ENCODE measurements at regions not wholly inside any gene's neighbourhood (a gene's known extent, or its start where the extent isn't known, plus 50 kb on each side); places are given as distances from the start of the nearest gene placed in this dataset.
A peak's percentile ranks its signal among the peaks of the same experiment; 100 is the strongest.

- DNase-seq, result no peak
- Mint-ChIP-seq H3K4me3 (no peak overlapping the region), H3K27me3 (no peaks in the 10 kb centered on the region), H3K4me1 (peaks cover 0 to 15% (median 0%) of the 10 kb centered on the region in 3 donors), H3K9me3 (peaks cover 0 to 1% (median 0%) of the 10 kb centered on the region in 7 donors), H3K27ac (no peak overlapping the region), H3K36me3 (peaks cover 11 to 29% of the 10 kb centered on the region in 2 donors)
- no peak for ATAC-seq (ENCODE audit: low read depth in 2 of 2)
Measured at GRCh38 chr6:154885214-154885613, 109.9 kb upstream of the TIAM2 start.

DNA sequence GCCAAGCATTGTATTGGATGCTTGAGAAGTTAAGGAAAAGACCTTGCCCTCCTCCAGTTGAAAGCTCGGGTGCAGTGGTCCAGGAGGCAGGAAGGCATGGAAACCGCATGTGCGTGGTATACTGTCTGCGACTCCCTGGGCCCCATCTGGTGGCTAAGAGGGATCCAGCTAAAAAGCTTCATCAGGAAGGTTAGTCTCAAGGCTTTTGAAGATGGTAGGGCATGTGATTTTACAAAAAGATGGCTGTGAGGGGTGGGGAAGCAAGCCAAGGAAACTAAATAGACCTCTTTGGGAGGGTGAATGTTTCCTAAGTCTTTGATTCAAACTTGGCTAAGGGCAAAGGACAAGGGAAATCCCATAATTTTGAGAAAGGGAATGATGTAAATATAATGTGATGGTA, 109.1 kb upstream of the TIAM2 start:
- peaks cover 0 to 15% (median 0%) of the 10 kb centered on the region in 3 donors for H3K4me1 Mint-ChIP-seq
- no peak overlapping the region for H3K4me3 Mint-ChIP-seq
- H3K27ac Mint-ChIP-seq, result peak overlapping the region in 1 of 6 donors; percentile 73
- no peaks in the 10 kb centered on the region for H3K27me3 Mint-ChIP-seq
- H3K9me3 Mint-ChIP-seq, result peaks cover 0 to 1% (median 0%) of the 10 kb centered on the region in 7 donors
- H3K36me3 Mint-ChIP-seq, result peaks cover 11 to 29% of the 10 kb centered on the region in 2 donors
- DNase-seq (no peak), ATAC-seq (ENCODE audit: low read depth in 2 of 2) (no peak)

- no peaks in the 10 kb centered on the region for H3K27me3 Mint-ChIP-seq
- peaks cover 11 to 29% of the 10 kb centered on the region in 2 donors for H3K36me3 Mint-ChIP-seq
- H3K9me3 Mint-ChIP-seq, result peaks cover 0 to 1% (median 0%) of the 10 kb centered on the region in 7 donors
- H3K27ac Mint-ChIP-seq, result no peak overlapping the region
- DNase-seq (no peak), ATAC-seq (ENCODE audit: low read depth in 2 of 2) (no peak)
- H3K4me1 Mint-ChIP-seq, result peaks cover 0 to 15% (median 0%) of the 10 kb centered on the region in 3 donors
- no peak overlapping the region for H3K4me3 Mint-ChIP-seq
Measured at GRCh38 chr6:154886471-154886870, 108.6 kb upstream of the TIAM2 start.

GRCh38 chr6:154887051-154887450, 108.1 kb upstream of the TIAM2 start:
- peaks cover 0 to 15% (median 0%) of the 10 kb centered on the region in 3 donors for H3K4me1 Mint-ChIP-seq
- H3K9me3 Mint-ChIP-seq, result peaks cover 0 to 1% (median 0%) of the 10 kb centered on the region in 7 donors
- no peak overlapping the region for H3K4me3 Mint-ChIP-seq
- H3K27ac Mint-ChIP-seq, result no peak overlapping the region
- H3K36me3 Mint-ChIP-seq, result peaks cover 11 to 29% of the 10 kb centered on the region in 2 donors
- DNase-seq (no peak), ATAC-seq (ENCODE audit: low read depth in 2 of 2) (no peak)
- H3K27me3 Mint-ChIP-seq, result no peaks in the 10 kb centered on the region

DNA sequence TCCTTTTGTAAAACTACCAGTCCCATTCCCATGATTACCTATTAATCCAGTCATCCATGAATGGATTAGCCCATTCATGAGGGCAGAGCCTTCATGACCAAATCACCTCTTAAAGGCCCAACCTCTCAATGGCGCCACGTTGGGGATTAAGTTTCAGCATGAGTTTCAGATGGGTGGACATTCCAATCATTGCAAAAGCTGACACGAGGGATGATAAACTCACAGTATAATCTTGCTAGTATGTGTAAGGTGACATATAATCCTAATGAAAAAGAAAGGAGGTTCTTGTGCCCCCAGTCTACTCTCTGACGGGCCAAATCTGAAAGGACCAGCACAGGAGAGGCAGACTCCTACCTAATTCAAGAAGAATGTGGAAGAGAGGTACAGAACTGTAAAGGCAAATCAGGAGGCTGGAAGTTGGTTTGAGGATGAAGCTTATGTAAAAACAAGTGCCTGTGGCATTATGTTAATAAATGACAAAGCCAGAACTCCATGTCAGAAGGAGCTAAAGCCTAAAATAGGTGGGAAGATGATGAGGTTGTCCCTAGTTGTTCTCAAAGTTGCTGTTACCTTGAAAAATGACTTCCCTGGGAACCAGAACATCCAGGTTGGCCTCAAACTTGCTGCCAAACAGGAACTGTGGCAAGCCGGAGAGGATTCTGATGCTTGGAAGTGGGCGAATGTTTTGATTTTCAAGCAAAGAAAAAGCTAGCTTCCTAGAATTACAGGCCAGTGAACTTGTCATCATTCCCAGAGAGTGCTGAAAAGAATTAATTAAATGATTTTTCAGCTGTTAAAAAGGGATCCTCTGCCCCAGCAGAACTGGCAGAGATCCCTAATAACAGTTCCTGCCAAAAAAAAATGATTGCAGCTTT, 106.5 kb upstream of the TIAM2 start:
- Mint-ChIP-seq H3K36me3 (peaks cover 7 to 20% of the 10 kb centered on the region in 2 donors), H3K27me3 (no peaks in the 10 kb centered on the region), H3K4me3 (no peak overlapping the region), H3K9me3 (peaks cover 0 to 1% (median 0%) of the 10 kb centered on the region in 7 donors), H3K4me1 (peaks cover 0 to 11% (median 0%) of the 10 kb centered on the region in 3 donors), H3K27ac (peak overlapping the region in 1 of 6 donors; percentile 59)
- no peak for ATAC-seq (ENCODE audit: low read depth in 2 of 2)
- DNase-seq, result no peak

- H3K36me3 Mint-ChIP-seq, result peaks cover 1 to 8% of the 10 kb centered on the region in 2 donors
- no peak for DNase-seq
- no peak for ATAC-seq (ENCODE audit: low read depth in 2 of 2)
- no peak overlapping the region for H3K27ac Mint-ChIP-seq
- H3K9me3 Mint-ChIP-seq, result no peaks in the 10 kb centered on the region
- peaks cover 0 to 15% (median 0%) of the 10 kb centered on the region in 3 donors for H3K4me1 Mint-ChIP-seq
- no peak overlapping the region for H3K4me3 Mint-ChIP-seq
- H3K27me3 Mint-ChIP-seq, result no peaks in the 10 kb centered on the region
Measured at GRCh38 chr6:154890874-154891273, 104.2 kb upstream of the TIAM2 start.

DNA sequence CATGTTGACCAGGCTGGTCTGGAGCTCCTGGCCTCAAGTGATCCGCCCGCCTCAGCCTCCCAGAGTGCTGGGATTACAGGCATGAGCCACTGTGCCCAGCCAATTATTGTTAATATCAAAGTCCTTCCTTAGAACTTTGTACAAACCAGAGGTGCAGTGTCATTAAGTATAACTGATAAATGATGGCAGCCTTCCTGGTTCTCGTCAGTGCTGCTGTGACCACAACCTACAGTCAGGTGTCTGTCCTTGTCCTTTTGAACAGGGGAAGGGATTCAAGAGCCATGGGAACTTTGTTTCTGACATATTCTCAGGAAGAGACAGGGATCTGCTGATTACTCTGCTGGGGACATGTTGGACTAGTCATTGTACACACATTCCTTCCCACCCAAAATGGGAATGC, 103.2 kb upstream of the TIAM2 start:
- peaks cover 5 to 8% of the 10 kb centered on the region in 2 donors for H3K36me3 Mint-ChIP-seq
- H3K9me3 Mint-ChIP-seq, result no peaks in the 10 kb centered on the region
- H3K4me1 Mint-ChIP-seq, result peaks cover 0 to 15% (median 0%) of the 10 kb centered on the region in 3 donors
- DNase-seq (no peak), ATAC-seq (ENCODE audit: low read depth in 2 of 2) (no peak)
- H3K27ac Mint-ChIP-seq, result no peak overlapping the region
- no peak overlapping the region for H3K4me3 Mint-ChIP-seq
- H3K27me3 Mint-ChIP-seq, result no peaks in the 10 kb centered on the region

GRCh38 chr6:154893917-154894316, 101.2 kb upstream of the TIAM2 start:
- peaks cover 5 to 8% of the 10 kb centered on the region in 2 donors for H3K36me3 Mint-ChIP-seq
- DNase-seq, result no peak
- no peaks in the 10 kb centered on the region for H3K27me3 Mint-ChIP-seq

GRCh38 chr6:154894902-154895301, 100.2 kb upstream of the TIAM2 start:
- no peaks in the 10 kb centered on the region for H3K27me3 Mint-ChIP-seq
- peak overlapping the region in 5 of 6 donors; percentile 2 to 80 (median 25) for H3K27ac Mint-ChIP-seq
- H3K9me3 Mint-ChIP-seq, result no peaks in the 10 kb centered on the region
- ATAC-seq (ENCODE audit: low read depth in 2 of 2), result no peak
- H3K4me1 Mint-ChIP-seq, result peaks cover 0 to 4% (median 0%) of the 10 kb centered on the region in 3 donors
- peaks cover 0 to 5% of the 10 kb centered on the region in 2 donors for H3K36me3 Mint-ChIP-seq
- no peak overlapping the region for H3K4me3 Mint-ChIP-seq
- DNase-seq, result no peak

More at GRCh38 chr6:154893917-154894316, 101.2 kb upstream of the TIAM2 start:
- no peak for ATAC-seq (ENCODE audit: low read depth in 2 of 2)
- peaks cover 0 to 12% (median 0%) of the 10 kb centered on the region in 3 donors for H3K4me1 Mint-ChIP-seq
- no peaks in the 10 kb centered on the region for H3K9me3 Mint-ChIP-seq
- H3K4me3 Mint-ChIP-seq, result no peak overlapping the region
- no peak overlapping the region for H3K27ac Mint-ChIP-seq

- H3K4me1 Mint-ChIP-seq, result peaks cover 0 to 4% (median 0%) of the 10 kb centered on the region in 3 donors
- peaks cover 7 to 11% of the 10 kb centered on the region in 2 donors for H3K36me3 Mint-ChIP-seq
- H3K9me3 Mint-ChIP-seq, result no peaks in the 10 kb centered on the region
- H3K27ac Mint-ChIP-seq, result no peak overlapping the region
- DNase-seq, result no peak
- no peaks in the 10 kb centered on the region for H3K27me3 Mint-ChIP-seq
- H3K4me3 Mint-ChIP-seq, result no peak overlapping the region
- no peak for ATAC-seq (ENCODE audit: low read depth in 2 of 2)
Measured at GRCh38 chr6:154895841-154896240, 99.3 kb upstream of the TIAM2 start.

DNA sequence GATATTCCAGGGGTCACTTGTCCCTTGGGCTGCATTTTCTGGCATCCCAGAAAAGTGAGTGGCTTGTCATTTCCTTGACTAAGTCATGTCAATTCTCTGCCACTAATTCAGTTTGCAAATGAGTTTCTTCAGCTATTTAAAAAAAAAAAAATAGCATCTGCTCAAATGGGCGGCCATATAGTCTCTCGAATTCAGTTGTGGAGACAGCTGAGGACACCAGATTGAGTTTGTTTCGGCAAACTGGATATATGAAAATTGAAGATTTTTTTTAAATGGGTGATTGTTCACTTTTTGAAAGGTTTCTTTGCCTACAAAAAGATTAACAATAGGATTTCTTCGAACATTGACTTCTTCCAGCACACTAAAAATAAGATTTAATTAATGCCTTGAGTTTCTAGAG, 96.3 kb upstream of the TIAM2 start:
- ATAC-seq (ENCODE audit: low read depth in 2 of 2), result no peak
- Mint-ChIP-seq H3K27me3 (no peaks in the 10 kb centered on the region), H3K4me1 (peaks cover 0 to 4% (median 0%) of the 10 kb centered on the region in 3 donors), H3K27ac (no peak overlapping the region), H3K36me3 (peaks cover 7 to 15% of the 10 kb centered on the region in 2 donors), H3K4me3 (no peak overlapping the region), H3K9me3 (no peaks in the 10 kb centered on the region)
- no peak for DNase-seq

DNA sequence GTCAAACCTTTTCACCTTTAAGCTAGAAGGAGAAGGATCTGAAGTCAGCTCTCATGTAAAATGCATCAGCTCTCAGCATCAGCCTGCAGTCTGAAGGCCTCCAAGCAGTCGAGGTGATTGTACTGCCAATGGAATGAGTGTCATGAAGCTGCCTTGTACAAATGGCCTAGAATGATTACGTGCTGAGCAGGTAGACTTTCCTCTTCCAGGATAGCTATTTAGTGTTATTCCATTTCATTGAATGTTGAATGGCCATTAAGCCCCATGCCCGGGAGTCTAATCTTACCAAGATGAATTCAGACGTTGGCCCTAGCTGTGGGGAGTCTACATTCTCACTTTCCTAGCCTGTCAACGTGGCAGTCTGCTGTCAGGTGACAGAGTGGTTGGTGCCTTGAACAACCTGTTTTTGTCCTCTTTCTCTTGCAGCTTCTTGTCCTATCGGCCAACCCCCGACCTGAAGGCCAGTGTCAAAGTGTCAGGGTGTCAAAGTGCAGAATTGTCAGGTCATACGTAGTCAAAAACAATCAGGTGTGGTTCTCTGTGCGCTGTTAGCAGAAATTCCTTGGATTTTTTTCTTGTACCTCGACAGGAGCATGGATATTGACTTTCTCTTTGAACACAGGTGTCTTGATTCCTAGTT, 95.2 kb upstream of the TIAM2 start:
- peaks cover 0 to 2% (median 0%) of the 10 kb centered on the region in 3 donors for H3K4me1 Mint-ChIP-seq
- H3K4me3 Mint-ChIP-seq, result no peak overlapping the region
- no peaks in the 10 kb centered on the region for H3K9me3 Mint-ChIP-seq
- H3K36me3 Mint-ChIP-seq, result peaks cover 7 to 15% of the 10 kb centered on the region in 2 donors
- no peaks in the 10 kb centered on the region for H3K27me3 Mint-ChIP-seq
- ATAC-seq (ENCODE audit: low read depth in 2 of 2) (no peak), DNase-seq (no peak)
- H3K27ac Mint-ChIP-seq, result peak overlapping the region in 1 of 6 donors; percentile 76

GRCh38 chr6:154901876-154902552, 93.1 kb upstream of the TIAM2 start:
- H3K4me1 Mint-ChIP-seq, result no peaks in the 10 kb centered on the region
- ATAC-seq (ENCODE audit: low read depth in 2 of 2), result no peak
- no peaks in the 10 kb centered on the region for H3K9me3 Mint-ChIP-seq
- H3K27ac Mint-ChIP-seq, result peak overlapping the region in 2 of 6 donors; percentile 30 to 63
- no peak for DNase-seq
- H3K4me3 Mint-ChIP-seq, result no peak overlapping the region
- no peaks in the 10 kb centered on the region for H3K27me3 Mint-ChIP-seq
- H3K36me3 Mint-ChIP-seq, result peaks cover 7 to 15% of the 10 kb centered on the region in 2 donors
